ENCODE measurements at regions not wholly inside any gene's neighbourhood (a gene's known extent, or its start where the extent isn't known, plus 50 kb on each side); places are given as distances from the start of the nearest gene placed in this dataset.

DNA sequence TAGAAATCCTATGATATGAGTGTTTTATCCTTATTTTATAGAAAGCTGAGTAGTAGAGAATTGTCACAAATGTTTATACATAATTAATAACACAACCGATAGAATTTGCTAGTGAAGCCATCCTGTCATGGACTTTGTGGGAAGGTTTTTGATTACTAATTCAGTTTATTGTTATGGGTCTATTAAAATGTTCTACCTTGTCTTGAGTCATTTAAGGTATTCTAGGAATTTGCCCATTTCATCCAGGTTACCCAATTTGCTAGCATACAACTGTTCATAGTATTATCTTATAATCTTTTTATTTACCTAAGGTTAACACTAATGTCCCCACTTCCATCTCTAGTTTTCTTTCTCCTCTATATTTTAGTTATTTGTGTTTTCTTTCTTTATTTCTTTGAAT lies 553.1 kb upstream of the ATXN7L3B start:
- BruUV-seq (replicated peaks) = no TSS peak

DNA sequence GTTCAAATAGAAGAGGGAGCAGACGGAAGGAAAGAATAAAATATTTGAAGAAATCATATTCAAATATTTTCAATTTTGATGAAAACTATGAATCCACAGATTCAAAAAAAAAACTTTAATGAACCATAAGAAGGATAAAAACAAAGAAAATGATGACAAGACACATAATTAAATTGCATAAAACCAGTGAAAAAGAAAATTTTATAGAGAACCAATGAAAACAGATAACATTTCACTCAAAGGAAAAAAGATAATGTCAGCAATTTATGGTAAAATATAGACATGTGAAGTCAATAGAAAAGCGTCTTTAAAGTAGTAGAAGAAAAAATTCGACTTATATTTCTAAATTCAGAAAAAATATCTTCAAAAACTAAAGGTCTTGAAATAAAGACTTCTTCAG lies 546.5 kb upstream of the ATXN7L3B start:
- ChIA-PET CTCF (no interaction called here), POLR2A (ENCODE audit: low non-redundant PET) (no interaction called here)
- Histone ChIP-seq H3K9me3 (ENCODE audit: low read depth, low read length, poor library complexity, severe bottlenecking) (no peaks in the 10 kb centered on the region), H3K27ac (ENCODE audit: low read depth, low read length, poor library complexity, severe bottlenecking) (no peak overlapping the region), H3K36me3 (ENCODE audit: insufficient read depth, low read length, poor library complexity, severe bottlenecking) (no peaks in the 10 kb centered on the region), H3K4me3 (ENCODE audit: low read depth, low read length, poor library complexity, severe bottlenecking) (no peak overlapping the region), H3K27me3 (replicated peaks; ENCODE audit: insufficient read depth, low read depth, low read length, poor library complexity) (no peaks in the 10 kb centered on the region), H3K4me1 (ENCODE audit: insufficient read depth, low read length, poor library complexity, severe bottlenecking) (no peaks in the 10 kb centered on the region)
- BruUV-seq (replicated peaks) = no TSS peak
- no peak for DNase-seq (ENCODE audit: low spot score)
- no peak for TF ChIP-seq EZH2 (IDR thresholded peaks at IDR 0.05; ENCODE audit: borderline replicate concordance, low read depth, low read length, poor library complexity, severe bottlenecking)
- no peak for TF ChIP-seq CTCF (conservative IDR thresholded peaks at IDR 0.05; ENCODE audit: low read depth, low read length)
- intact Hi-C loops (cut with micrococcal nuclease; ENCODE audit: unreplicated experiment) = no loop called here

More for the DNA sequence above, 553.1 kb upstream of the ATXN7L3B start:
- H3K9me3 ChIP-seq (ENCODE audit: low read depth, low read length, poor library complexity, severe bottlenecking) = no peaks in the 10 kb centered on the region
- CTCF ChIA-PET = no interaction called here
- no peaks in the 10 kb centered on the region for H3K4me1 ChIP-seq (ENCODE audit: insufficient read depth, low read length, poor library complexity, severe bottlenecking)
- TF ChIP-seq EZH2 (IDR thresholded peaks at IDR 0.05; ENCODE audit: borderline replicate concordance, low read depth, low read length, poor library complexity, severe bottlenecking) (no peak), CTCF (conservative IDR thresholded peaks at IDR 0.05; ENCODE audit: low read depth, low read length) (no peak)
- POLR2A ChIA-PET (ENCODE audit: low non-redundant PET) = no interaction called here
- no peak for DNase-seq (ENCODE audit: low spot score)
- no peaks in the 10 kb centered on the region for H3K36me3 ChIP-seq (ENCODE audit: insufficient read depth, low read length, poor library complexity, severe bottlenecking)
- intact Hi-C loops (cut with micrococcal nuclease; ENCODE audit: unreplicated experiment) = no loop called here
- no peak overlapping the region for H3K4me3 ChIP-seq (ENCODE audit: low read depth, low read length, poor library complexity, severe bottlenecking)
- H3K27ac ChIP-seq (ENCODE audit: low read depth, low read length, poor library complexity, severe bottlenecking) = no peak overlapping the region
- no peaks in the 10 kb centered on the region for H3K27me3 ChIP-seq (replicated peaks; ENCODE audit: insufficient read depth, low read depth, low read length, poor library complexity)

- ChIA-PET CTCF (no interaction called here), POLR2A (ENCODE audit: low non-redundant PET) (no interaction called here)
- intact Hi-C loops (cut with micrococcal nuclease; ENCODE audit: unreplicated experiment) = no loop called here
- H3K27ac ChIP-seq (ENCODE audit: low read depth, low read length, poor library complexity, severe bottlenecking) = no peak overlapping the region
- BruUV-seq (replicated peaks) = no TSS peak
- H3K4me1 ChIP-seq (ENCODE audit: insufficient read depth, low read length, poor library complexity, severe bottlenecking) = no peaks in the 10 kb centered on the region
- H3K4me3 ChIP-seq (ENCODE audit: low read depth, low read length, poor library complexity, severe bottlenecking) = no peak overlapping the region
- no peaks in the 10 kb centered on the region for H3K27me3 ChIP-seq (replicated peaks; ENCODE audit: insufficient read depth, low read depth, low read length, poor library complexity)
- DNase-seq (ENCODE audit: low spot score) = no peak
- no peaks in the 10 kb centered on the region for H3K9me3 ChIP-seq (ENCODE audit: low read depth, low read length, poor library complexity, severe bottlenecking)
- no peaks in the 10 kb centered on the region for H3K36me3 ChIP-seq (ENCODE audit: insufficient read depth, low read length, poor library complexity, severe bottlenecking)
- TF ChIP-seq CTCF (conservative IDR thresholded peaks at IDR 0.05; ENCODE audit: low read depth, low read length) (no peak), EZH2 (IDR thresholded peaks at IDR 0.05; ENCODE audit: borderline replicate concordance, low read depth, low read length, poor library complexity, severe bottlenecking) (no peak)
Measured at GRCh38 chr12:73998894-73999293, 538.7 kb upstream of the ATXN7L3B start.

All from A673 (cell line).